Thoracic aorta (tissue), 2 donors: ENCODE measurements at regions not wholly inside any gene's neighbourhood (a gene's known extent, or its start where the extent isn't known, plus 50 kb on each side); places are given as distances from the start of the nearest gene placed in this dataset.

Experiments used
- ATAC-seq: fragments of 150-250 bp; one replicate; pipeline ENCODE4 v1.8.0; 2017; ENCODE audit warnings: low read depth; ENCODE audit not compliant: insufficient number of reproducible peaks, low FRiP score
- DNase-seq: peaks from one replicate; pipeline ENCODE4 v3.0.0-alpha.2; 2020; ENCODE audit warnings: low spot score
- H3K27ac ChIP-seq, 2 donors: fragments of 200-600 bp; sonication (generic); 1 replicate in 1 of 2; 2 replicates in 1 of 2; pipeline ENCODE4 v1.5.1; 2016; ENCODE audit warnings: mild to moderate bottlenecking in 2 of 2, moderate library complexity in 2 of 2
- H3K27me3 ChIP-seq: fragments of 200-600 bp; sonication (generic); replicated peaks from 2 replicates; pipeline ENCODE4 v1.6.0; 2016; ENCODE audit warnings: mild to moderate bottlenecking; ENCODE audit not compliant: insufficient read depth
- H3K36me3 ChIP-seq: fragments of 200-600 bp; sonication (generic); one replicate; pipeline ENCODE4 v1.5.1; 2016
- H3K4me1 ChIP-seq, 2 donors: fragments of 200-600 bp; sonication (generic); 1 replicate in 1 of 2; 2 replicates in 1 of 2; pipeline versions ENCODE4 v1.5.1 to v1.6.0; 2016; ENCODE audit warnings: low read depth in 2 of 2, mild to moderate bottlenecking in 1 of 2; ENCODE audit not compliant: control insufficient read depth in 1 of 2
- H3K4me3 ChIP-seq: fragments of 200-600 bp; sonication (generic); 2 replicates; pipeline ENCODE4 v1.5.1; 2016; ENCODE audit warnings: mild to moderate bottlenecking
- H3K9me3 ChIP-seq: fragments of 200-600 bp; sonication (generic); 2 replicates; pipeline ENCODE4 v1.5.1; 2016
- TF ChIP-seq, protein P1 (sequence below): fragments of 200-600 bp; sonication (generic); IDR thresholded peaks from one replicate; pipeline ENCODE4 v1.5.1; 2019; ENCODE audit warnings: antibody characterized with exemption

DNA sequence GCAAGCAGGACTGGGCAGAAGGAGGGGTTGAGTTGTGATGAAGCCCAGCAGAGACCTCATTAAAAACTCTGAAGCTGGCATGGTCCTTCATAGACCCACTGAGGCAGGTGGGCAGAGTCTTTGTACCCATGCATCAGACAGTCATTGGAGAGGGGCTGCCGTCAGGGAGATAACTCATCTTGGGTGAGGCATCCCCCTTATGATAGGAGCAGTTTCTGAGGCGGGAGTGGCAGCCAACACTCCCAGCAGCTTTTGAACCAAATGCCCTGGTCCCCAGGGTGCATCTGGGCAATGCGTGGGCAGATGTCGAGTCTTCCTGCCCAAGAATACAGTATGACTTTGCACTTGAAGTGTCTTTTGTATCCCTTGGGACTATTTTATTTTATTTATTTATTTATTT is 68.1 kb downstream of the HTR5A start:
- no peak for DNase-seq
- ATAC-seq: no peak
- Histone ChIP-seq H3K4me1 (no peaks in the 10 kb centered on the region), H3K36me3 (no peaks in the 10 kb centered on the region), H3K27ac (no peak overlapping the region), H3K9me3 (no peaks in the 10 kb centered on the region), H3K4me3 (no peak overlapping the region), H3K27me3 (no peaks in the 10 kb centered on the region)
- TF ChIP-seq, protein P1, sequence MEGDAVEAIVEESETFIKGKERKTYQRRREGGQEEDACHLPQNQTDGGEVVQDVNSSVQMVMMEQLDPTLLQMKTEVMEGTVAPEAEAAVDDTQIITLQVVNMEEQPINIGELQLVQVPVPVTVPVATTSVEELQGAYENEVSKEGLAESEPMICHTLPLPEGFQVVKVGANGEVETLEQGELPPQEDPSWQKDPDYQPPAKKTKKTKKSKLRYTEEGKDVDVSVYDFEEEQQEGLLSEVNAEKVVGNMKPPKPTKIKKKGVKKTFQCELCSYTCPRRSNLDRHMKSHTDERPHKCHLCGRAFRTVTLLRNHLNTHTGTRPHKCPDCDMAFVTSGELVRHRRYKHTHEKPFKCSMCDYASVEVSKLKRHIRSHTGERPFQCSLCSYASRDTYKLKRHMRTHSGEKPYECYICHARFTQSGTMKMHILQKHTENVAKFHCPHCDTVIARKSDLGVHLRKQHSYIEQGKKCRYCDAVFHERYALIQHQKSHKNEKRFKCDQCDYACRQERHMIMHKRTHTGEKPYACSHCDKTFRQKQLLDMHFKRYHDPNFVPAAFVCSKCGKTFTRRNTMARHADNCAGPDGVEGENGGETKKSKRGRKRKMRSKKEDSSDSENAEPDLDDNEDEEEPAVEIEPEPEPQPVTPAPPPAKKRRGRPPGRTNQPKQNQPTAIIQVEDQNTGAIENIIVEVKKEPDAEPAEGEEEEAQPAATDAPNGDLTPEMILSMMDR: no peak

DNA sequence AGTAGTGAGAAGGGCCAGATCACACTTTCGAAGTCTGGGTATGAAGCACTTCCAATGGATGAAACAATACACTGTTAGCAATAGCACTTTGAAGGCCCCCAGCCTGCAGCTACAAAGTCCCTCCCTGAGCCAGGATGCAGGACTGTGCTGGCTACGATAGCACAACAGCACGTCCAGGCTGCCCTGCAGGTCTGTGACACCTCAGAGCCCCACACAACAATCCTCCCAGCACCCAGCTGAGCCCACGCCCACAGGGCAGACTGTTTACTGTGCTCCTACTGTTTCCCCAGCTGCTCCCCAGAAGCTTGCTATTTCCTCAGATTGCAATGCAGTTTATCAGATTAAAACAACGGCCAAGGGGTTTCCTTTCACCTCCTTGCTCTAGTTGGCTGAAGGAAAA is 71.4 kb downstream of the HTR5A start:
- Histone ChIP-seq H3K4me3 (no peak overlapping the region), H3K9me3 (no peaks in the 10 kb centered on the region), H3K4me1 (no peaks in the 10 kb centered on the region), H3K36me3 (no peaks in the 10 kb centered on the region), H3K27ac (no peak overlapping the region), H3K27me3 (no peaks in the 10 kb centered on the region)
- ATAC-seq (no peak), DNase-seq (no peak)
- TF ChIP-seq, protein P1: no peak

- H3K27me3 ChIP-seq: no peaks in the 10 kb centered on the region
- H3K4me3 ChIP-seq: no peak overlapping the region
- DNase-seq (no peak), ATAC-seq (no peak)
- no peaks in the 10 kb centered on the region for H3K9me3 ChIP-seq
- no peaks in the 10 kb centered on the region for H3K4me1 ChIP-seq
- H3K27ac ChIP-seq: no peak overlapping the region
- TF ChIP-seq, protein P1: no peak
- no peaks in the 10 kb centered on the region for H3K36me3 ChIP-seq
Measured at GRCh38 chr7:155143381-155143780, 73.3 kb downstream of the HTR5A start.

- H3K27ac ChIP-seq: no peak overlapping the region
Measured at GRCh38 chr7:155144371-155144770, 74.2 kb downstream of the HTR5A start.

DNA sequence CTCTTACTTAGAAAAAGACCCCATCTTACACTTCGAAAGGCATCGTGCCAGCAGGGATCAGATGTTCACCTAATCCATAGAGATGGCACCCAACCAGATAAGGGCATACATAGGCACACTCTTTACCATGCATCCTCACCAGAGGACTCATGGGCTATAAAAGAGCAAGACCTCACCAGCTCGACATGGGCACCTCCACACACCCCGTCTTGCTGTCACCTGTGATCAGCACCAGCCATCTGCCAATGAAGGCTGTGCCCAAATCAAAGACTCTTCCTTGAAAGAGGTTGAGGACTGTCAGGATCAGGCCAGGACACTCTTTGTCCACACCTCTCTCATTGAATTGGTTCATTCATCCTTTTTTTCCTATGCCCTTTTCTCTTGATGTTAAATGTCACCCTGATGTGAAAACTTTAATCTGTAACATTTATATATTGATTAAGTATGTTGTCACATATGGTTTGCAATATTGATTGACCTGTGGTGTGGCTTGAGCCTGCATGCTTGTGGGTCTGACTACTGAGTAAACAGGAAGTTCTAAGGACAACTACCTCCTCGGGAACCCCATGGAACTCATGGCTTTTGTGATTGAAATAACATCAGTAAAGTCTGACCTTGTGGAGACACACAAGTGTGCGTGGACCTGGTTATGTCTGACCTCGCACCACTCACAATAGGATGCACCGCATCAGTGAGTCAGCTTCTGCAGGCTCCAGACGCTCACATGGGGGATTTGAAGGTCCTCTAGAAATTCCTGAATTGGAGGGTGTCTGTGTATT is 75.5 kb downstream of the HTR5A start:
- Histone ChIP-seq H3K27me3 (no peaks in the 10 kb centered on the region), H3K9me3 (no peaks in the 10 kb centered on the region)
- no peak for DNase-seq

More at GRCh38 chr7:155144371-155144770, 74.2 kb downstream of the HTR5A start:
- DNase-seq (no peak), ATAC-seq (no peak)
- H3K9me3 ChIP-seq: no peaks in the 10 kb centered on the region
- no peaks in the 10 kb centered on the region for H3K36me3 ChIP-seq
- TF ChIP-seq, protein P1: no peak
- no peaks in the 10 kb centered on the region for H3K4me1 ChIP-seq
- H3K4me3 ChIP-seq: no peak overlapping the region
- no peaks in the 10 kb centered on the region for H3K27me3 ChIP-seq

More for the DNA sequence above, 75.5 kb downstream of the HTR5A start:
- ATAC-seq: no peak
- TF ChIP-seq, protein P1: no peak
- Histone ChIP-seq H3K4me1 (no peaks in the 10 kb centered on the region), H3K36me3 (no peaks in the 10 kb centered on the region), H3K27ac (no peak overlapping the region), H3K4me3 (no peak overlapping the region)
